ENCODE measurements at regions not wholly inside any gene's neighbourhood (a gene's known extent, or its start where the extent isn't known, plus 50 kb on each side); places are given as distances from the start of the nearest gene placed in this dataset.

GRCh38 chr1:221944247-221944870 lies 202.5 kb upstream of the DUSP10 start:
- Histone ChIP-seq H4K20me1 (ENCODE audit: control insufficient read depth, insufficient read depth, insufficient read length) (no peaks in the 10 kb centered on the region), H3K4me2 (ENCODE audit: insufficient read depth, insufficient read length, low read length) (no peak overlapping the region), H3K9me3 (ENCODE audit: control insufficient read depth, low read depth, low read length) (no peaks in the 10 kb centered on the region), H3T11ph (ENCODE audit: low read length) (no peak overlapping the region), H3K56ac (ENCODE audit: insufficient read length, low read depth, low read length) (no peak overlapping the region), H3K23ac (ENCODE audit: insufficient read length, low read depth, low read length) (no peak overlapping the region), H3K27ac (ENCODE audit: insufficient read length, low read depth, low read length) (no peak overlapping the region), H3K4ac (ENCODE audit: low read depth, low read length) (no peak overlapping the region), H2BK20ac (ENCODE audit: low read depth, low read length, poor library complexity, severe bottlenecking) (no peak overlapping the region), H4K8ac (replicated peaks; ENCODE audit: insufficient read length, low read depth, low read length) (no peak overlapping the region), H3K18ac (ENCODE audit: insufficient read length, low read depth, low read length) (no peak overlapping the region), H3K79me2 (ENCODE audit: insufficient read depth, low read length) (no peaks in the 10 kb centered on the region), H2BK15ac (ENCODE audit: low read depth, low read length) (no peak overlapping the region), H4K5ac (ENCODE audit: insufficient read length, low read depth, low read length) (no peak overlapping the region), H2BK120ac (ENCODE audit: low read depth, low read length, poor library complexity, severe bottlenecking) (no peak overlapping the region), H2BK12ac (ENCODE audit: insufficient read length, low read depth, low read length) (no peak overlapping the region), H2AFZ (ENCODE audit: low read length) (no peak overlapping the region), H3K79me1 (ENCODE audit: insufficient read depth, low read depth, low read length, poor library complexity, severe bottlenecking) (no peaks in the 10 kb centered on the region), H3K14ac (ENCODE audit: insufficient read depth, low read length) (no peak overlapping the region), H2BK5ac (ENCODE audit: insufficient read length, low read length) (no peak overlapping the region), H3K23me2 (ENCODE audit: insufficient read length, low read depth, low read length, poor library complexity, severe bottlenecking) (no peaks in the 10 kb centered on the region), H2AK5ac (ENCODE audit: insufficient read length, low read length) (no peak overlapping the region), H3K4me1 (ENCODE audit: insufficient read depth, low read length) (no peaks in the 10 kb centered on the region), H3K9ac (ENCODE audit: extremely low read depth, insufficient read length, low read length) (no peak overlapping the region), H4K91ac (ENCODE audit: insufficient read length, low read depth, low read length) (no peak overlapping the region), H3K27me3 (ENCODE audit: insufficient read depth, low read length) (no peaks in the 10 kb centered on the region)
- H3K36me3 Mint-ChIP-seq (ENCODE audit: insufficient read depth in 1 of 3, low read depth in 3 of 3), result peaks cover 0 to 4% (median 0%) of the 10 kb centered on the region in 3 experiments; a peak in 4 of 7 replicates
- peaks cover 4 to 16% of the 10 kb centered on the region in 2 experiments; a peak in 3 of 5 replicates for H3K9me3 Mint-ChIP-seq
- H3K27ac Mint-ChIP-seq, result no peak overlapping the region
- H3K4me1 Mint-ChIP-seq, result no peaks in the 10 kb centered on the region
- H3K4me3 Mint-ChIP-seq, result no peak overlapping the region
- no peak for TF ChIP-seq CTCF (conservative IDR thresholded peaks at IDR 0.05)
- no peak for DNase-seq
- H3K27me3 Mint-ChIP-seq (ENCODE audit: low read depth), result no peaks in the 10 kb centered on the region
- WGBS (ENCODE audit: extremely low coverage, insufficient read length, low lambda C conversion rate), result no CpG with 5 or more reads among the region's 3 CpGs
